Liver (tissue), 8 donors: ENCODE measurements at regions not wholly inside any gene's neighbourhood (a gene's known extent, or its start where the extent isn't known, plus 50 kb on each side); places are given as distances from the start of the nearest gene placed in this dataset.
"Not testable (repeated sequence)": the region's sequence is repeated elsewhere in the genome, so short reads cannot be mapped to it uniquely, and the experiment has no call there.

Source experiments
- DNase-seq: peaks from one replicate; pipeline ENCODE4 v3.0.0-alpha.2; 2017; ENCODE audit warnings: low spot score
- H3K27ac ChIP-seq, 2 donors: one replicate each; pipeline ENCODE4 v1.7.0; 2013; ENCODE audit warnings: inconsistent platforms in 2 of 2, low read length in 2 of 2, control low read depth in 1 of 2, low read depth in 1 of 2, mild to moderate bottlenecking in 1 of 2
- H3K27me3 ChIP-seq, 4 donors: one replicate each; pipeline versions ENCODE4 v1.6.1 to v1.7.0; 2013; ENCODE audit warnings: low read length in 3 of 4, inconsistent platforms in 1 of 4, mild to moderate bottlenecking in 1 of 4, moderate library complexity in 1 of 4; ENCODE audit not compliant: control insufficient read depth in 4 of 4, insufficient read depth in 4 of 4
- H3K36me3 ChIP-seq, 4 donors: one replicate each; pipeline versions ENCODE4 v1.6.1 to v1.7.0; 2013; ENCODE audit warnings: low read length in 3 of 4, mild to moderate bottlenecking in 3 of 4, low read depth in 1 of 4, moderate library complexity in 1 of 4; ENCODE audit not compliant: control insufficient read depth in 4 of 4, insufficient read depth in 3 of 4
- H3K4me1 ChIP-seq, 4 donors: one replicate each; pipeline versions ENCODE4 v1.6.1 to v1.7.0; 2013; ENCODE audit warnings: low read length in 3 of 4, mild to moderate bottlenecking in 3 of 4, moderate library complexity in 1 of 4; ENCODE audit not compliant: control insufficient read depth in 4 of 4, insufficient read depth in 4 of 4
- H3K4me3 ChIP-seq, 3 donors: one replicate each; pipeline versions ENCODE4 v1.6.1 to v1.7.0; 2013; ENCODE audit warnings: low read length in 3 of 3, control low read depth in 1 of 3, low read depth in 1 of 3, mild to moderate bottlenecking in 1 of 3
- H3K9ac ChIP-seq, 2 donors: one replicate each; pipeline ENCODE4 v1.7.0; 2013; ENCODE audit warnings: low read length in 2 of 2, mild to moderate bottlenecking in 2 of 2, moderate library complexity in 2 of 2, control low read depth in 1 of 2, low read depth in 1 of 2
- H3K9me3 ChIP-seq, 4 donors: one replicate each; pipeline versions ENCODE4 v1.6.1 to v1.7.0; 2013; ENCODE audit warnings: low read length in 3 of 4; ENCODE audit not compliant: control insufficient read depth in 4 of 4
- ATF3 ChIP-seq: IDR thresholded peaks from 2 replicates; pipeline ENCODE4 v1.6.1; 2016; ENCODE audit warnings: antibody characterized with exemption
- CTCF ChIP-seq: fragments of 150-350 bp; IDR thresholded peaks from 2 replicates; pipeline ENCODE4 v1.5.1; 2017; ENCODE audit warnings: improper control_type of control experiment, low read depth, low read length; ENCODE audit not compliant: missing input control
- EGR1 ChIP-seq, 2 donors: IDR thresholded peaks; 2 replicates each; pipeline ENCODE4 v1.6.1; 2016 to 2018; ENCODE audit warnings: antibody characterized with exemption in 2 of 2, low read depth in 2 of 2
- FOXA1 ChIP-seq: IDR thresholded peaks from 2 replicates; pipeline ENCODE4 v1.6.1; 2016; ENCODE audit warnings: antibody characterized with exemption
- GABPA ChIP-seq, 2 donors: IDR thresholded peaks in 1 of 2; conservative IDR thresholded peaks in 1 of 2; 2 replicates each; pipeline ENCODE4 v1.6.1; 2016; ENCODE audit warnings: antibody characterized with exemption in 2 of 2, mild to moderate bottlenecking in 1 of 2, moderate library complexity in 1 of 2
- HNF4A ChIP-seq, 2 donors: conservative IDR thresholded peaks; 2 replicates each; pipeline ENCODE4 v1.6.1; 2016; ENCODE audit warnings: antibody characterized with exemption in 2 of 2, mild to moderate bottlenecking in 2 of 2
- HNF4G ChIP-seq: IDR thresholded peaks from 2 replicates; pipeline ENCODE4 v1.6.1; 2016; ENCODE audit warnings: antibody characterized with exemption
- JUND ChIP-seq, 2 donors: IDR thresholded peaks; 2 replicates each; pipeline ENCODE4 v1.6.1; 2016; ENCODE audit warnings: antibody characterized with exemption in 2 of 2
- MAX ChIP-seq: IDR thresholded peaks from 2 replicates; pipeline ENCODE4 v1.6.1; 2016; ENCODE audit warnings: antibody characterized with exemption
- NR2F2 ChIP-seq: IDR thresholded peaks from 2 replicates; pipeline ENCODE4 v1.6.1; 2016; ENCODE audit warnings: antibody characterized with exemption
- REST ChIP-seq: IDR thresholded peaks from 2 replicates; pipeline ENCODE4 v1.6.1; 2016; ENCODE audit warnings: antibody characterized with exemption, mild to moderate bottlenecking
- RXRA ChIP-seq, 2 donors: IDR thresholded peaks; 2 replicates each; pipeline ENCODE4 v1.6.1; 2017 to 2018; ENCODE audit warnings: antibody characterized with exemption in 2 of 2, mild to moderate bottlenecking in 1 of 2
- SP1 ChIP-seq: IDR thresholded peaks from 2 replicates; pipeline ENCODE4 v1.6.1; 2018; ENCODE audit warnings: antibody characterized with exemption, mild to moderate bottlenecking
- ZBTB33 ChIP-seq: IDR thresholded peaks from 2 replicates; pipeline ENCODE4 v1.6.1; 2016; ENCODE audit warnings: antibody characterized with exemption
- WGBS: extraction: QIAGEN DNeasy Blood & Tissue Kit; methylation state at CpG from one replicate; pipeline ENCODE4 v1.1.7; 2013; 5-methylcytosine and 5-hydroxymethylcytosine counted together
- donor health status: healthy.
- donor health status: healthy.
- donor health status: healthy.
- donor health status: healthy.
- donor health status: healthy.

- TF ChIP-seq REST, result no peak
Observed at GRCh38 chr4:161279095-161279494, 884.7 kb downstream of the FSTL5 start (continued).

GRCh38 chr4:161277150-161277787 is 886.5 kb downstream of the FSTL5 start:
- not testable (repeated sequence) for H3K9me3 ChIP-seq, H3K4me1 ChIP-seq, H3K36me3 ChIP-seq, H3K27me3 ChIP-seq, H3K27ac ChIP-seq, H3K9ac ChIP-seq, DNase-seq, H3K4me3 ChIP-seq
- WGBS, result 93% methylated on average over 44 of the region's 44 CpGs

GRCh38 chr4:161273607-161274006 is 890.2 kb downstream of the FSTL5 start:
- no peak for TF ChIP-seq GABPA (IDR thresholded peaks at IDR 0.05 in 1 of 2, conservative IDR thresholded peaks at IDR 0.05 in 1 of 2)
- TF ChIP-seq ZBTB33, result no peak
- TF ChIP-seq NR2F2, result no peak
- no peaks in the 10 kb centered on the region for H3K27me3 ChIP-seq
- H3K4me1 ChIP-seq, result no peaks in the 10 kb centered on the region
- no peak overlapping the region for H3K4me3 ChIP-seq
- H3K9me3 ChIP-seq, result peaks cover 0 to 2% (median 0%) of the 10 kb centered on the region in 4 donors
- no peak for DNase-seq
- no peak overlapping the region for H3K27ac ChIP-seq
- H3K36me3 ChIP-seq, result no peaks in the 10 kb centered on the region
- H3K9ac ChIP-seq, result no peak overlapping the region
- WGBS, result 94% methylated on average over 2 of the region's 2 CpGs

GRCh38 chr4:161260819-161261218 is 903.0 kb downstream of the FSTL5 start:
- no peak overlapping the region for H3K9ac ChIP-seq
- peaks cover 0 to 9% (median 5%) of the 10 kb centered on the region in 4 donors for H3K9me3 ChIP-seq
- H3K27me3 ChIP-seq, result peaks cover 0 to 5% (median 0%) of the 10 kb centered on the region in 4 donors
- H3K4me3 ChIP-seq, result no peak overlapping the region
- TF ChIP-seq SP1 (no peak), RXRA (IDR thresholded peaks at IDR 0.05) (no peak), EGR1 (IDR thresholded peaks at IDR 0.05; ENCODE audit: low read depth in 2 of 2) (no peak), HNF4A (conservative IDR thresholded peaks at IDR 0.05) (no peak), ATF3 (no peak), FOXA1 (no peak), JUND (IDR thresholded peaks at IDR 0.05) (no peak), MAX (no peak), GABPA (IDR thresholded peaks at IDR 0.05 in 1 of 2, conservative IDR thresholded peaks at IDR 0.05 in 1 of 2) (no peak), CTCF (no peak), HNF4G (no peak)
- DNase-seq, result no peak
- WGBS, result 86% methylated on average over 1 of the region's 1 CpG
- no peaks in the 10 kb centered on the region for H3K4me1 ChIP-seq
- no peaks in the 10 kb centered on the region for H3K36me3 ChIP-seq
- no peak overlapping the region for H3K27ac ChIP-seq
